A673 (cell line): ENCODE measurements at regions not wholly inside any gene's neighbourhood (a gene's known extent, or its start where the extent isn't known, plus 50 kb on each side); places are given as distances from the start of the nearest gene placed in this dataset.

ENCODE experiments used
- BruUV-seq: library from RNA; stranded (reverse); fragments of 400-500 nt; replicated peaks from 2 replicates; lab custom pipeline; 2021; lab: Mats Ljungman, UMichigan
- CTCF ChIA-PET: fragments of 300-600 bp; sonication (Branson Sonifier 250); formaldehyde crosslinking; loops from one replicate; lab custom pipeline; 2022; ENCODE audit warnings: antibody characterized with exemption; lab: Charles Lee
- POLR2A ChIA-PET: fragments of 300-600 bp; sonication (Branson Sonifier 250); formaldehyde crosslinking; loops from one replicate; lab custom pipeline; 2022; ENCODE audit warnings: antibody characterized with exemption; ENCODE audit not compliant: low non-redundant PET; lab: Charles Lee
- DNase-seq: peaks from one replicate; pipeline ENCODE4 v3.0.0-alpha.2; 2015; ENCODE audit warnings: low spot score
- H3K27ac ChIP-seq: fragments of 200-600 bp; sonication (generic); 2 replicates; pipeline ENCODE4 v1.5.1; 2016; ENCODE audit warnings: mixed run types, low read depth, mild to moderate bottlenecking, mixed read lengths, antibody characterized with exemption, low read length; ENCODE audit not compliant: poor library complexity, severe bottlenecking
- H3K27me3 ChIP-seq: fragments of 200-600 bp; sonication (generic); replicated peaks from 2 replicates; pipeline ENCODE4 v1.6.1; 2017; ENCODE audit warnings: mixed run types, low read depth, mild to moderate bottlenecking, mixed read lengths, antibody characterized with exemption, low read length; ENCODE audit not compliant: insufficient read depth, poor library complexity
- H3K36me3 ChIP-seq: fragments of 200-600 bp; sonication (generic); 2 replicates; pipeline ENCODE4 v1.6.1; 2016; ENCODE audit warnings: mixed run types, mild to moderate bottlenecking, mixed read lengths, antibody characterized with exemption, low read length; ENCODE audit not compliant: insufficient read depth, poor library complexity, severe bottlenecking
- H3K4me1 ChIP-seq: fragments of 200-600 bp; sonication (generic); 2 replicates; pipeline ENCODE4 v1.6.1; 2017; ENCODE audit warnings: mixed run types, mild to moderate bottlenecking, mixed read lengths, antibody characterized with exemption, low read length; ENCODE audit not compliant: insufficient read depth, poor library complexity, severe bottlenecking
- H3K4me3 ChIP-seq: fragments of 200-600 bp; sonication (generic); 2 replicates; pipeline ENCODE4 v1.5.1; 2016; ENCODE audit warnings: low read depth, mixed run types, mild to moderate bottlenecking, mixed read lengths, low read length; ENCODE audit not compliant: poor library complexity, severe bottlenecking
- H3K9me3 ChIP-seq: fragments of 200-600 bp; sonication (generic); 2 replicates; pipeline ENCODE4 v1.6.1; 2016; ENCODE audit warnings: mixed run types, low read depth, mild to moderate bottlenecking, mixed read lengths, antibody characterized with exemption, low read length; ENCODE audit not compliant: poor library complexity, severe bottlenecking
- EZH2 ChIP-seq: fragments of 200-600 bp; sonication (generic); IDR thresholded peaks from 2 replicates; pipeline ENCODE4 v1.6.1; 2017; ENCODE audit warnings: borderline replicate concordance, low read depth, mild to moderate bottlenecking, mixed read lengths, antibody characterized with exemption, low read length; ENCODE audit not compliant: poor library complexity, severe bottlenecking
- intact Hi-C: fragments of 100-400 bp; cut with micrococcal nuclease; formaldehyde crosslinking; loops from one replicate; pipeline ENCODE4 v1.10.0; 2022; ENCODE audit not compliant: unreplicated experiment
- TF ChIP-seq, protein P1 (sequence below): fragments of 300-800, 200-600 bp; sonication (generic); conservative IDR thresholded peaks from 2 replicates; pipeline ENCODE4 v1.5.1; 2017; ENCODE audit warnings: low read depth, mild to moderate bottlenecking, antibody characterized with exemption, low read length, moderate library complexity, mixed read lengths

GRCh38 chr3:118479376-118479775, 555.3 kb downstream of the IGSF11 start:
- Histone ChIP-seq H3K4me3 (no peak overlapping the region), H3K36me3 (no peaks in the 10 kb centered on the region), H3K9me3 (no peaks in the 10 kb centered on the region), H3K27me3 (no peaks in the 10 kb centered on the region), H3K27ac (no peak overlapping the region), H3K4me1 (no peaks in the 10 kb centered on the region)
- no TSS peak for BruUV-seq
- ChIA-PET CTCF (no interaction called here), POLR2A (no interaction called here)
- intact Hi-C loops = no loop called here
- DNase-seq = no peak
- no peak for TF ChIP-seq EZH2
- TF ChIP-seq, protein P1, sequence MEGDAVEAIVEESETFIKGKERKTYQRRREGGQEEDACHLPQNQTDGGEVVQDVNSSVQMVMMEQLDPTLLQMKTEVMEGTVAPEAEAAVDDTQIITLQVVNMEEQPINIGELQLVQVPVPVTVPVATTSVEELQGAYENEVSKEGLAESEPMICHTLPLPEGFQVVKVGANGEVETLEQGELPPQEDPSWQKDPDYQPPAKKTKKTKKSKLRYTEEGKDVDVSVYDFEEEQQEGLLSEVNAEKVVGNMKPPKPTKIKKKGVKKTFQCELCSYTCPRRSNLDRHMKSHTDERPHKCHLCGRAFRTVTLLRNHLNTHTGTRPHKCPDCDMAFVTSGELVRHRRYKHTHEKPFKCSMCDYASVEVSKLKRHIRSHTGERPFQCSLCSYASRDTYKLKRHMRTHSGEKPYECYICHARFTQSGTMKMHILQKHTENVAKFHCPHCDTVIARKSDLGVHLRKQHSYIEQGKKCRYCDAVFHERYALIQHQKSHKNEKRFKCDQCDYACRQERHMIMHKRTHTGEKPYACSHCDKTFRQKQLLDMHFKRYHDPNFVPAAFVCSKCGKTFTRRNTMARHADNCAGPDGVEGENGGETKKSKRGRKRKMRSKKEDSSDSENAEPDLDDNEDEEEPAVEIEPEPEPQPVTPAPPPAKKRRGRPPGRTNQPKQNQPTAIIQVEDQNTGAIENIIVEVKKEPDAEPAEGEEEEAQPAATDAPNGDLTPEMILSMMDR = no peak

DNA sequence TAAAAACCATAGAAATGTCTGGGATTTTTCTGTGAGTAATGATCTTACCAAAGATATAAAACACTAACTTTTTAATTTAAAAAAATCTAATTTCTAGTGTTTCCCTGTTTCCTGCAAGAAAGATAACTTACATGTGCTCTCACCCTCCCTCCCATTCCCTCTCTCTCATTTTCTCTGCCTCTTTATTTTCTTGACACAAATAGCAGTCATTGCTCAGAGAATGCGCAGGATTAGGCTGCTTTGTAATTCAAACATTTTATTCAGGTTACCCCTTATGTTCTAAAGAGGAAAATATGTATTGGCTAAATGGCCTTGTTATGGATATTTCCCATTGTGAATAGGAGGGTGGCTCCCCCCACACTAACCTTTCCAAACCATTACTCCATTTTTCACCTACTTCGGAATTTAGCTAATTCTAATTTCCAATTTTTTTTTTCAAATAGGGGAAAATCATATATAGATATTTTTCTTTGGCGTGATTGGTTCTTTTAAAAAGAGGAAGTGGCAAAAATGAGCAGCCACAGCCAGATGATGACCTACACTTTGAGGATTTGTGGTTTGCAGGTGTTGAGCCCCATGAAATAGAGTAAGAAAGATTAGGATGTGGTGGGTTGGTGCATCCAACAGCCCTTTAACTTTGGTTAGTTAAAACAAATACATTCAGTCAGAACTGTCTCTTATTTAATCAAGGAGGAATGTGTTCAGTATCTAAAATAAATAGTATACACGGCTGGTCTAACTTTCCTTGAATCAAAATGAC, 554.4 kb downstream of the IGSF11 start:
- Histone ChIP-seq H3K36me3 (no peaks in the 10 kb centered on the region), H3K9me3 (no peaks in the 10 kb centered on the region), H3K4me1 (no peaks in the 10 kb centered on the region), H3K4me3 (no peak overlapping the region), H3K27me3 (no peaks in the 10 kb centered on the region), H3K27ac (no peak overlapping the region)
- TF ChIP-seq, protein P1 = no peak
- TF ChIP-seq EZH2 = no peak
- intact Hi-C loops = no loop called here
- ChIA-PET POLR2A (no interaction called here), CTCF (no interaction called here)
- no peak for DNase-seq
- BruUV-seq = no TSS peak

DNA sequence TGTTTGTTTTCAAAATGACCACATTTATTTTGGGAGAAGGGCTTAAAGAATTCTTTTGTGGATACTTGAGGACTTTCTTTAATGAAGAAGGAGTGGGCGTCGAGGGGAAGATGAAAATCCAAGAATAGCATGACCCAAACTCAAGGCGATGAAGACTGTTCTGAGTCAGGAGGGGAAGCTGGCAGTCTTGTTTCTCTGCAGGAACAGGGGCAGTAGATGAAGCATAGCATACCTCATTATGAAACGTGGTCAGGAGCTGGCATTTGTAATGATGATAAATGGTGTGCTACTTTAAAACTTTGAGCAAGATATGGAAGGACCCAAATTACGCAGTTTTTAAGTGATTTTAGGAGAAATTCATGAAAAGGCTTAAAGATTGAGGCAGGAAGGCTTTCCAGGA, 549.0 kb downstream of the IGSF11 start:
- CTCF ChIA-PET = no interaction called here
- intact Hi-C loops = no loop called here
- POLR2A ChIA-PET = no interaction called here

More for the DNA sequence above, 549.0 kb downstream of the IGSF11 start:
- DNase-seq = peak; percentile 3
- no peak for TF ChIP-seq EZH2
- TF ChIP-seq, protein P1 = no peak
- H3K27ac ChIP-seq = no peak overlapping the region
- H3K36me3 ChIP-seq = no peaks in the 10 kb centered on the region
- no peak overlapping the region for H3K4me3 ChIP-seq
- H3K27me3 ChIP-seq = no peaks in the 10 kb centered on the region
- no peaks in the 10 kb centered on the region for H3K9me3 ChIP-seq
- BruUV-seq = no TSS peak
- H3K4me1 ChIP-seq = no peaks in the 10 kb centered on the region
